GM12892 (cell line): ENCODE measurements at regions not wholly inside any gene's neighbourhood (a gene's known extent, or its start where the extent isn't known, plus 50 kb on each side); places are given as distances from the start of the nearest gene placed in this dataset.

Experiments
- POLR2A ChIP-seq: IDR thresholded peaks from 2 replicates; pipeline ENCODE4 v1.6.1; 2011; ENCODE audit warnings: low read depth, low read length, control low read depth
- POLR2AphosphoS5 ChIP-seq: IDR thresholded peaks from 2 replicates; pipeline ENCODE4 v1.6.1; 2011; ENCODE audit warnings: low read depth, low read length, control low read depth
- TAF1 ChIP-seq: IDR thresholded peaks from 2 replicates; pipeline ENCODE4 v1.6.1; 2011; ENCODE audit warnings: low read depth, mild to moderate bottlenecking, control low read depth, low read length, borderline replicate concordance

DNA sequence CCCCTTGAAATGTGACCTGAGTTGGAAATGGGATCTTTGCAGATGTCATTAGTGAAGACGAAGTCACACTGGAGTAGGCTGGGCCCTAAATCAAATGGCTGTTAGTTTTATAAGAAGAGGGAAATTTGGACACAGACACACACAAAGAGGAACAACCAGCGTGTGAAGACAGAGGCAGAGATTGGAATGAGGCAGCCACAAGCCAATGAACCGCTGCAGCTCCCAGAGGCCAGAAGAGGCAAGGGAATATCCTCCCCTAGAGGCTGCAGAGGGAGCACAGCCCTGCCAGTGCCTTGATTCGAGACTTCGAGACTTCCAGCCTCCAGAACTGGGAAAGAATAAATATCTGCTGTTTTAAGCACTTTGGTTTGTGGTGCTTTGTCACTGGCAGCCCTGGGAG lies 484.5 kb downstream of the MN1 start:
- TF ChIP-seq POLR2AphosphoS5 (no peak), POLR2A (no peak), TAF1 (no peak)
